Glutamatergic neuron (in vitro differentiated cells): ENCODE measurements at regions not wholly inside any gene's neighbourhood (a gene's known extent, or its start where the extent isn't known, plus 50 kb on each side); places are given as distances from the start of the nearest gene placed in this dataset.

Experiments
- DNase-seq: peaks from one replicate; pipeline ENCODE4 v3.0.0; 2022
- H3K27ac Mint-ChIP-seq: one replicate; pipeline ENCODE4 v1.8.0; 2020; ENCODE audit warnings: mild to moderate bottlenecking, mixed read lengths, inconsistent platforms; ENCODE audit not compliant: unreplicated experiment
- H3K27me3 Mint-ChIP-seq: one replicate; pipeline ENCODE4 v1.8.0; 2020; ENCODE audit warnings: mild to moderate bottlenecking, moderate library complexity, mixed read lengths, inconsistent platforms; ENCODE audit not compliant: unreplicated experiment
- H3K36me3 Mint-ChIP-seq: one replicate; pipeline ENCODE4 v1.8.0; 2020; ENCODE audit warnings: mild to moderate bottlenecking, mixed read lengths, inconsistent platforms; ENCODE audit not compliant: unreplicated experiment
- H3K4me1 Mint-ChIP-seq: one replicate; pipeline ENCODE4 v1.8.0; 2020; ENCODE audit warnings: mild to moderate bottlenecking, low read depth, mixed read lengths, inconsistent platforms; ENCODE audit not compliant: unreplicated experiment
- H3K4me3 Mint-ChIP-seq: one replicate; pipeline ENCODE4 v1.8.0; 2020; ENCODE audit warnings: mild to moderate bottlenecking, mixed read lengths, inconsistent platforms; ENCODE audit not compliant: unreplicated experiment
- H3K9me3 Mint-ChIP-seq: one replicate; pipeline ENCODE4 v1.8.0; 2020; ENCODE audit warnings: mild to moderate bottlenecking, moderate library complexity, mixed read lengths, inconsistent platforms; ENCODE audit not compliant: unreplicated experiment
- CTCF ChIP-seq: fragments of 200-600 bp; sonication (generic); IDR thresholded peaks from one replicate; pipeline ENCODE4 v1.5.0; 2021; ENCODE audit not compliant: partially characterized antibody, unreplicated experiment

- H3K36me3 Mint-ChIP-seq, result no peaks in the 10 kb centered on the region
- H3K4me3 Mint-ChIP-seq, result no peak overlapping the region
- H3K4me1 Mint-ChIP-seq, result peaks cover 29% of the 10 kb centered on the region
- H3K9me3 Mint-ChIP-seq, result peaks cover 2% of the 10 kb centered on the region
- H3K27ac Mint-ChIP-seq, result no peak overlapping the region
- no peak for TF ChIP-seq CTCF
- H3K27me3 Mint-ChIP-seq, result peaks cover 6% of the 10 kb centered on the region
- DNase-seq, result no peak
Observed at GRCh38 chr1:29575826-29576225, 339.5 kb downstream of the PTPRU start.

GRCh38 chr1:29575277-29575676 is 339.0 kb downstream of the PTPRU start:
- peaks cover 25% of the 10 kb centered on the region for H3K4me1 Mint-ChIP-seq
- H3K36me3 Mint-ChIP-seq, result no peaks in the 10 kb centered on the region
- peaks cover 3% of the 10 kb centered on the region for H3K27me3 Mint-ChIP-seq
- H3K9me3 Mint-ChIP-seq, result peaks cover 2% of the 10 kb centered on the region
- H3K4me3 Mint-ChIP-seq, result no peak overlapping the region
- no peak for TF ChIP-seq CTCF
- no peak overlapping the region for H3K27ac Mint-ChIP-seq
- no peak for DNase-seq

- Mint-ChIP-seq H3K4me1 (peaks cover 22% of the 10 kb centered on the region), H3K4me3 (no peak overlapping the region), H3K36me3 (no peaks in the 10 kb centered on the region), H3K27ac (no peak overlapping the region), H3K9me3 (peaks cover 2% of the 10 kb centered on the region), H3K27me3 (peaks cover 3% of the 10 kb centered on the region)
- DNase-seq, result no peak
- TF ChIP-seq CTCF, result no peak
Observed at GRCh38 chr1:29574871-29575270, 338.5 kb downstream of the PTPRU start.

GRCh38 chr1:29569971-29570634 is 333.8 kb downstream of the PTPRU start:
- no peak for DNase-seq
- Mint-ChIP-seq H3K36me3 (peaks cover 17% of the 10 kb centered on the region), H3K27me3 (no peaks in the 10 kb centered on the region), H3K27ac (no peak overlapping the region), H3K4me1 (no peaks in the 10 kb centered on the region), H3K9me3 (peaks cover 4% of the 10 kb centered on the region), H3K4me3 (no peak overlapping the region)
- TF ChIP-seq CTCF, result no peak

GRCh38 chr1:29567257-29567656 is 330.9 kb downstream of the PTPRU start:
- no peaks in the 10 kb centered on the region for H3K27me3 Mint-ChIP-seq
- H3K36me3 Mint-ChIP-seq, result peaks cover 36% of the 10 kb centered on the region
- H3K9me3 Mint-ChIP-seq, result peaks cover 6% of the 10 kb centered on the region
- H3K4me1 Mint-ChIP-seq, result no peaks in the 10 kb centered on the region
- no peak overlapping the region for H3K4me3 Mint-ChIP-seq
- H3K27ac Mint-ChIP-seq, result no peak overlapping the region
- no peak for TF ChIP-seq CTCF
- no peak for DNase-seq
